ENCODE measurements at regions not wholly inside any gene's neighbourhood (a gene's known extent, or its start where the extent isn't known, plus 50 kb on each side); places are given as distances from the start of the nearest gene placed in this dataset.

DNA sequence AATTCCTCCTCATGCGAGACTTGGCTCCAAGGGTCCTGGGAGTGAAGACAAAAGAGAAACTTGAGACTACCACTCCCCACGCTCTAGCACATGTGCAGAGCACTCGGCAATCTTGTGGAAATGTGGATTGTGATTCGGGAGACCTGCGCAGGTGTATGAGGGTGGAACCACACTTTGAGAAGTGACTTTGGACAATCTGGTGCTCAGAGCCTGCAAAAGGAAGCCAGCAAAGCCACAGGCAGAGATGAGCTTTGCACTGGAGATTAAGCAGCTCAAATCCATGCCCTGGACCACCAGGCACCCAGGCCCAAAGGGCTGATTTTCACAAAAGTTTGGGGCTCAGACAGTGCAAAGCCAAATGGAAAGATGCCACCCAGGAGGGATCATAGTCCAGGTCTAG is 162.5 kb upstream of the TSHZ3 start:
- no peak overlapping the region for H3K4me3 ChIP-seq (ENCODE audit: low read depth, poor library complexity, severe bottlenecking)
- TF ChIP-seq POLR2A (IDR thresholded peaks at IDR 0.05) (no peak), CTCF (IDR thresholded peaks at IDR 0.05) (no peak)
- intact Hi-C loops (cut with DNase I; ENCODE audit: low total_unique reads) = no loop called here
- DNase-seq (ENCODE audit: low spot score in 2 of 2) = peak in 1 of 2 donors; percentile 40
- WGBS, 2 donors = 82 to 83% methylated on average over 5 of the region's 5 CpGs

GRCh38 chr19:31512181-31512970 is 163.1 kb upstream of the TSHZ3 start:
- WGBS, 2 donors = 88 to 90% methylated on average over 9 to 10 of the region's 10 CpGs
- peak in 1 of 2 donors; percentile 66 for DNase-seq (ENCODE audit: low spot score in 2 of 2)
- TF ChIP-seq CTCF (IDR thresholded peaks at IDR 0.05) = no peak
- no peak for TF ChIP-seq POLR2A (IDR thresholded peaks at IDR 0.05)
- intact Hi-C loops (cut with DNase I; ENCODE audit: low total_unique reads) = no loop called here
- no peak overlapping the region for H3K4me3 ChIP-seq (ENCODE audit: low read depth, poor library complexity, severe bottlenecking)

DNA sequence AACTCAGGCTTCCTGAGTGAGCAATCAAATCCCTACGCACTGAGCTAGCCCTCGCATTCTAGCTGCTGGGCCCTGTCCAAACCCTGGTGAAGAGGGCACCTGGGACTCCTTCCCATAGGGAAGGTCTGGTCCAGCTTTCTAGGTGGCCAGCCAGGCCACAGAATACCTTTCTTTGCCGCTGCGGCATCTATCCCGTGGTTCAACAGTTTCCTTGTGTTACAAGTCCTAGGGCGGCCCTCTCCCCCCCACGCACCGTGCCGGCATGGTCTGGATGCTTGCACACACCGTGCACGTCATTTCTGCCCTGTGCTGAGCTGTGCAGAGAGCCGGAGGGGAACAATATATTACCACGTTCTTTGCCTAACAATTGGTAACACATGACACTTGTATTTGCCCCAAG is 164.6 kb upstream of the TSHZ3 start:
- WGBS, 2 donors = 75 to 83% methylated on average over 13 of the region's 13 CpGs
- TF ChIP-seq CTCF (IDR thresholded peaks at IDR 0.05) (no peak), POLR2A (IDR thresholded peaks at IDR 0.05) (no peak)
- intact Hi-C loops (cut with DNase I; ENCODE audit: low total_unique reads) = no loop called here
- no peak overlapping the region for H3K4me3 ChIP-seq (ENCODE audit: low read depth, poor library complexity, severe bottlenecking)
- DNase-seq (ENCODE audit: low spot score in 2 of 2) = peak in 1 of 2 donors; percentile 80

- no peak for TF ChIP-seq CTCF (IDR thresholded peaks at IDR 0.05)
- TF ChIP-seq POLR2A (IDR thresholded peaks at IDR 0.05) = no peak
- WGBS, 2 donors = 66 to 72% methylated on average over 18 of the region's 18 CpGs
- intact Hi-C loops (cut with DNase I; ENCODE audit: low total_unique reads) = no loop called here
- peak; percentile 30 to 82 for DNase-seq (ENCODE audit: low spot score in 2 of 2)
- H3K4me3 ChIP-seq (ENCODE audit: low read depth, poor library complexity, severe bottlenecking) = no peak overlapping the region
Observed at GRCh38 chr19:31515931-31516330, 166.7 kb upstream of the TSHZ3 start.

DNA sequence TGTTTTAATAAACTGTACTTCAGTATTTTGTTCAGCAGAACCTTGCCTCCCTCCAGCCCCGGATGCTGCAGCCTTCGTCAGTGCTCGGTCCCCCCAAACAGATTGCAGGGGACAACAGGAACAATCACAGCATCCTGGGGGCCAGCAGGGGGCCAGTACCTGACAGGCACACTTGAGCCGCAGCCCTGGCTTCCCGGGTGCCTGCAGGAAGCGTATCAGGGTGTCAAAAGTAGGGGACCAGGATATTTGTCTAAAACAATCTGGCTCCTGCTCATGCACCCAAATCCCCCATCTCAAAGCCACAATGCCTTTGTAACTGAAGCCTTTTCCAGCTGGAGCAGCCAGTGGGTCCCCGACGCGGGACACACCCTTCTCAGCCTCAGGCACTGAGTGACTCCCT is 167.5 kb upstream of the TSHZ3 start:
- intact Hi-C loops (cut with DNase I; ENCODE audit: low total_unique reads) = no loop called here
- WGBS, 2 donors = 51 to 61% methylated on average over 9 of the region's 9 CpGs
- peak in 1 of 2 donors; percentile 68 for DNase-seq (ENCODE audit: low spot score in 2 of 2)
- H3K4me3 ChIP-seq (ENCODE audit: low read depth, poor library complexity, severe bottlenecking) = no peak overlapping the region
- TF ChIP-seq CTCF (IDR thresholded peaks at IDR 0.05) (no peak), POLR2A (IDR thresholded peaks at IDR 0.05) (no peak)
